Upper lobe of left lung (tissue), 6 donors: ENCODE measurements at regions not wholly inside any gene's neighbourhood (a gene's known extent, or its start where the extent isn't known, plus 50 kb on each side); places are given as distances from the start of the nearest gene placed in this dataset.

Experiments used
- ATAC-seq, 2 donors: fragments of 200-7000 bp; cut with Tn5 transposase; one replicate each; pipeline ENCODE4 v1.9.1; 2022; ENCODE audit warnings: mild to moderate bottlenecking in 2 of 2, moderate library complexity in 2 of 2; ENCODE audit not compliant: low FRiP score in 2 of 2
- DNase-seq, 2 donors: peaks; one replicate each; pipeline ENCODE4 v3.0.0-alpha.2; 2019 to 2020
- H3K27ac ChIP-seq, 4 donors: fragments of 200-600 bp; sonication (generic); one replicate each; pipeline ENCODE4 v1.5.1; 2016 to 2019
- H3K27me3 ChIP-seq, 4 donors: fragments of 200-600 bp; sonication (generic); one replicate each; pipeline ENCODE4 v1.5.1; 2017 to 2019
- H3K36me3 ChIP-seq, 4 donors: fragments of 200-600 bp; sonication (generic); one replicate each; pipeline ENCODE4 v1.5.1; 2016 to 2019
- H3K4me1 ChIP-seq, 4 donors: fragments of 200-600 bp; sonication (generic); one replicate each; pipeline ENCODE4 v1.5.1; 2018 to 2019
- H3K4me3 ChIP-seq, 4 donors: fragments of 200-600 bp; sonication (generic); one replicate each; pipeline ENCODE4 v1.5.1; 2017 to 2019; ENCODE audit warnings: mild to moderate bottlenecking in 2 of 4, moderate library complexity in 1 of 4
- H3K9me3 ChIP-seq, 4 donors: fragments of 200-600 bp; sonication (generic); one replicate each; pipeline ENCODE4 v1.5.1; 2018 to 2019
- CTCF ChIP-seq, 6 experiments: fragments of 450-650 bp in 4 of 6; fragments of 200-600 bp in 2 of 6; sonication (generic) in 2 of 6; IDR thresholded peaks; one replicate each; pipeline ENCODE4 v1.5.1; 2016 to 2019; ENCODE audit warnings: antibody characterized with exemption in 6 of 6
- EP300 ChIP-seq, 4 donors: sonication (generic); formaldehyde crosslinking; IDR thresholded peaks; one replicate each; pipeline ENCODE4 v1.5.1; 2017; ENCODE audit warnings: antibody characterized with exemption in 4 of 4, control low read depth in 2 of 4
- POLR2A ChIP-seq, 4 donors: fragments of 450-650 bp; IDR thresholded peaks; one replicate each; pipeline ENCODE4 v1.5.1; 2016 to 2017; ENCODE audit warnings: antibody characterized with exemption in 4 of 4, mild to moderate bottlenecking in 2 of 4
- POLR2AphosphoS5 ChIP-seq, 2 donors: sonication (generic); formaldehyde crosslinking; IDR thresholded peaks; one replicate each; pipeline ENCODE4 v1.5.1; 2017; ENCODE audit warnings: antibody characterized with exemption in 2 of 2
- WGBS, 2 donors: methylation state at CpG; one replicate each; pipeline ENCODE4 v1.1.5; 2017 to 2018; 5-methylcytosine and 5-hydroxymethylcytosine counted together
- donor health status: DM: no; HTN: no; CAD: no; lungs with moderate emphysema.
- donor health status: DM: no; HTN: yes; CAD: no; lungs with severe emphysema.

DNA sequence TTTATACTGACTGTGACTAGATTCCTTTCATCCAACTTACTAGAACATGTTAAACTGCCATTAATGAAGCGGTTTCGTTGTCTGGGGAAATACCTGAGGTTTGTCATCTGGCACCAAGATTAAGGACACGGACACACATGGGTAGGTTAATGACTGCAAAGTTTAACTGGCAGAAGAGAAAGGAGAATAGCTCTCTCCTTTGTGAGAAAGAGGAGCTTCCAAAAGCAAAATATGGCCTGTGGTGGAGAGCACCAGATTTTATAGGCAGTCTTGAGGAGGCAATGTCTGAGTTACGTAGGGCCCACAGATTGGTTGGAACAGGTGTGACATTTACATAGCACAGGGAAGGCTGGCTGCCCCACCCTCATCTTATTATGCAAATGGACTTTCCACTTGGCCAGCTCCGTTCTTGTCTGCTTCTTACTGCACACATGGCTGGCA, 1193.0 kb upstream of the CELF2 start:
- DNase-seq: no peak
- ATAC-seq: no peak
- no peaks in the 10 kb centered on the region for H3K9me3 ChIP-seq
- H3K36me3 ChIP-seq: no peaks in the 10 kb centered on the region
- TF ChIP-seq CTCF (IDR thresholded peaks at IDR 0.05): no peak
- TF ChIP-seq POLR2AphosphoS5 (IDR thresholded peaks at IDR 0.05): no peak
- no peak for TF ChIP-seq EP300 (IDR thresholded peaks at IDR 0.05)
- TF ChIP-seq POLR2A (IDR thresholded peaks at IDR 0.05): no peak
- no peak overlapping the region for H3K27ac ChIP-seq
- 61 to 67% methylated on average over 5 of the region's 5 CpGs for WGBS, 2 donors
- no peaks in the 10 kb centered on the region for H3K4me1 ChIP-seq
- H3K27me3 ChIP-seq: no peaks in the 10 kb centered on the region
- no peak overlapping the region for H3K4me3 ChIP-seq

- Histone ChIP-seq H3K27me3 (no peaks in the 10 kb centered on the region), H3K27ac (no peak overlapping the region), H3K4me1 (no peaks in the 10 kb centered on the region), H3K4me3 (no peak overlapping the region), H3K9me3 (no peaks in the 10 kb centered on the region), H3K36me3 (no peaks in the 10 kb centered on the region)
- ATAC-seq (no peak), DNase-seq (no peak)
- no peak for TF ChIP-seq POLR2AphosphoS5 (IDR thresholded peaks at IDR 0.05)
- TF ChIP-seq CTCF (IDR thresholded peaks at IDR 0.05): no peak
- TF ChIP-seq POLR2A (IDR thresholded peaks at IDR 0.05): no peak
- no peak for TF ChIP-seq EP300 (IDR thresholded peaks at IDR 0.05)
- 76 to 82% methylated on average over 8 of the region's 8 CpGs for WGBS, 2 donors
Measured at GRCh38 chr10:9825491-9826018, 1192.1 kb upstream of the CELF2 start.

- DNase-seq (no peak), ATAC-seq (no peak)
- 81 to 84% methylated on average over 4 of the region's 4 CpGs for WGBS, 2 donors
- no peaks in the 10 kb centered on the region for H3K4me1 ChIP-seq
- no peaks in the 10 kb centered on the region for H3K9me3 ChIP-seq
- H3K27me3 ChIP-seq: no peaks in the 10 kb centered on the region
- no peak for TF ChIP-seq POLR2A (IDR thresholded peaks at IDR 0.05)
- no peak overlapping the region for H3K4me3 ChIP-seq
- H3K36me3 ChIP-seq: no peaks in the 10 kb centered on the region
- no peak overlapping the region for H3K27ac ChIP-seq
Measured at GRCh38 chr10:9828110-9828509, 1189.6 kb upstream of the CELF2 start.

GRCh38 chr10:9833942-9834341, 1183.7 kb upstream of the CELF2 start:
- ATAC-seq: no peak
- TF ChIP-seq POLR2AphosphoS5 (IDR thresholded peaks at IDR 0.05) (no peak), EP300 (IDR thresholded peaks at IDR 0.05) (no peak), CTCF (IDR thresholded peaks at IDR 0.05) (no peak), POLR2A (IDR thresholded peaks at IDR 0.05) (no peak)
- Histone ChIP-seq H3K4me3 (no peak overlapping the region), H3K4me1 (peaks cover 0 to 6% (median 5%) of the 10 kb centered on the region in 4 donors), H3K9me3 (peaks cover 0 to 3% (median 0%) of the 10 kb centered on the region in 4 donors), H3K27me3 (no peaks in the 10 kb centered on the region), H3K27ac (no peak overlapping the region), H3K36me3 (no peaks in the 10 kb centered on the region)
- no peak for DNase-seq
- WGBS, 2 donors: 48 to 57% methylated on average over 3 of the region's 3 CpGs

DNA sequence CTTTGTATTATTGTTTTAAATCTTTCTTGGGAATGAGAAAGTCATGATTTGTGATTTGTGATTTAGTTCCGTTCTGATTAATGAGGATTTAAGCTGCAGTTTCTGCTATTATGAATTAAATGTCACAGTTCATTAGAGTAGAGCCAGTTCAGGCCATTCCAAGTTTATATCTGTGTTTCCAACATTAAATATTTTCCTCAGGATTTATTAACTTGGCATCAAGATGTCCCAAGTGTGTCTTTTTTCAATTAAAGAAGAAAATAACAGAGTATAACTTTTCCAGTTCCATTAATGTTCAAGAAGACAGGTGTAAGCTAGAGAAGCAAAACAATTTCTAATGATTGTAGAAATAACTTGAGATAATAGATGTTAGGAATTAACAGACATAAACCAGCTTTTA, 1183.2 kb upstream of the CELF2 start:
- ATAC-seq (no peak), DNase-seq (no peak)
- Histone ChIP-seq H3K36me3 (no peaks in the 10 kb centered on the region), H3K9me3 (peaks cover 0 to 4% (median 0%) of the 10 kb centered on the region in 4 donors), H3K27ac (no peak overlapping the region), H3K27me3 (no peaks in the 10 kb centered on the region), H3K4me1 (peaks cover 0 to 6% (median 5%) of the 10 kb centered on the region in 4 donors), H3K4me3 (no peak overlapping the region)
- WGBS, 2 donors: 55 to 65% methylated on average over 1 of the region's 1 CpG
- no peak for TF ChIP-seq EP300 (IDR thresholded peaks at IDR 0.05)
- TF ChIP-seq POLR2AphosphoS5 (IDR thresholded peaks at IDR 0.05): no peak
- TF ChIP-seq POLR2A (IDR thresholded peaks at IDR 0.05): no peak
- no peak for TF ChIP-seq CTCF (IDR thresholded peaks at IDR 0.05)
